Germinal center (tissue), 1 donor: ENCODE measurements at regions not wholly inside any gene's neighbourhood (a gene's known extent, or its start where the extent isn't known, plus 50 kb on each side); places are given as distances from the start of the nearest gene placed in this dataset.
"Not testable (repeated sequence)": the region's sequence is repeated elsewhere in the genome, so short reads cannot be mapped to it uniquely, and the experiment has no call there.

Source experiments
- DNase-seq: peaks from one replicate; pipeline ENCODE4 v3.0.0; 2012; ENCODE audit warnings: mixed read lengths, low spot score

DNA sequence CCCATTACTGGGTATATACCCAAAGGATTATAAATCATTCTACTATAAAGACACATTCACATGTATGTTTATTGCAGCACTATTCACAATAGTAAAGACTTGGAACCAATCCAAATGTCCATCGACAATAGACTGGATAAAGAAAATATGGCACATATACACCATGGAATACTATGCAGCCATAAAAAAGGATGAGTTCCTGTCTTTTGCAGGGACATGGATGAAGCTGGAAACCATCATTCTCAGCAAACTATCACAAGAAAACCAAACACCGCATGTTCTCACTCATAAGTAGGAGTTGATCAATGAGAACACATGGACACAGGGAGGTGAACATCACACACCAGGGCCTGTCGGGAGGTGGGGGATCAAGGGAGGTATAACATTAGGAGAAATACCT, 62.2 kb upstream of the FBXL17 start:
- DNase-seq: not testable (repeated sequence)

DNA sequence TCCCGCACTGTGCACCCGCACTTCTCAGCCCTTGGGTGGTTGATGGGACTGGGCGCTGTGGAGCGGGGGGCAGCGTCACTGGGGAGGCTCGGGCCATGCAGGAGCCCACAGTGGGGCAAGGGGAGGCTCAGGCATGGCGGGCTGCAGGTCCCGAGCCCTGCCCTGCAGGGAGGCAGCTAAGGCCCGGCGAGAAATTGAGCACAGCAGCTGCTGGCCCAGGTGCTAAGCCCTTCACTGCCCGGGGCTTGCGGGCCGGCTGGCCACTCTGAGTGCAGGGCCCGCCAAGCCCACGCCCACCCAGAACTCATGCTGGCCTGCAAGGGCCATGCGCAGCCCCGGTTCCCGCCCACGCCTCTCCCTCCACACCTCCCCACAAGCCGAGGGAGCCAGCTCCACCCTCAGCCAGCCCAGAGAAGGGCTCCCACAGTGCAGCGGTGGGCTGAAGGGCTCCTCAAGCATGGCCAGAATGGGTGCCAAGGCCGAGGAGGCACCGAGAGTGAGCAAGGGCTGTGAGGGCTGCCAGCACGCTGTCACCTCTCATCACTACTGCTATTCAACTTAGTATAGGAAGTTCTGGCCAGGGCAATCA, 60.3 kb upstream of the FBXL17 start:
- not testable (repeated sequence) for DNase-seq

- no peak for DNase-seq
These were observed 55.5 kb upstream of the FBXL17 start for GRCh38 chr5:108437425-108437824.

DNA sequence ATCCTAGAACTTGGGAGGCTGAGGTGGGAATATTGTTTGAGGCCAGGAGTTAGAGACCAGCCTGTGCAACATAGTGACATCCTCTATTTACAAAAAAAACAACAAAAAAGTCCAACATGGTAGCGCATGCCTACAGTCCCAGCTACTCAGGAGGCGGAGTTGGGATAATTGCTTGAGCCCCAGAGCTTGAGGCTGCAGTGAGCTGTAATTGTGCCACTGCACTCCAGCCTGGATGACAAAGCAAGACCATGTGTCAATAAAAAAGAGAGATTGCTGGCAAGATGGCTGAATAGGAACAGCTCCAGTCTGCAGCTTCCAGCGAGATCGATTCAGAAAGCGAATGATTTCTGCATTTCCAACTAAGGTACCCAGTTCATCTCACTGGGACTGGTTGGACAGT, 54.8 kb upstream of the FBXL17 start:
- no peak for DNase-seq

DNA sequence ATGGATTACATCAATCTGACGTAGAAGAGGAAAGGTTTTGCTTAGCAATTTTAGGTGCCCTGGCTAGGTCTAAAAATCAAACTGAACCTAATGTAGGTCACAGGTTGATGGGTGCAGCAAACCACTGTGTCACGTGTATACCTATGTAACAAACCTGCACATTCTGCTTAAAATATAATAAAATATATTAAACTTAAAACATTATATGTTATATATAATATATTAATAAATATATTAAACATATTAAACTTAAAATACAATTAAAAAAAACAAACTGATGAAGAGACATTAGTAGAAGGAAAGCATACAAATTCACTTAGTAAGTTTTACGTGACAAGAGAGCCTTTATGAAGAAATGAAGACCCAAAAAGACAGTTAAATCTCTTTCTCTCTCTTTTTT, 51.7 kb upstream of the FBXL17 start:
- no peak for DNase-seq

DNA sequence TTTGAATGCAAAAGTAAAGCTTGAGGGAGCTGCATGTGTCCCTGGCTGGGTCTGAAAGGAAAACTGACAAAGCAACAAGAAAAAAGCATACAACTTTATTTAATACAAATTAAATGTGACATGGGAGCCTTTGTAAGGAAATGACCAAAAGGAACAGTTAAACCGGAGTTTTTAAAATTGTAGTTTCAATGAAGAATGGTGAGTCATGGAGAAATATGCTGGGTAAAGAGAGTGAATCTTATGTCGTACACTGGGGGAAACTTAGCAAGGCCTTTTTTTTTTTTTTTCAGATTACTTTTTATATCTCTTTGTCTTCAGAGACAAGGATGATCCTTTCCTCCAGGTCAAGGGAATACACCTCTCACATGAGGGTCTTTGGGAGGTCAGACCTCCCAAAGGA, 50.1 kb upstream of the FBXL17 start:
- DNase-seq: no peak
